GM03348 (cell line): ENCODE measurements at regions not wholly inside any gene's neighbourhood (a gene's known extent, or its start where the extent isn't known, plus 50 kb on each side); places are given as distances from the start of the nearest gene placed in this dataset.

Experiments
- DNase-seq: peaks from one replicate; pipeline ENCODE4 v3.0.0; 2012; ENCODE audit warnings: low spot score

- DNase-seq, result no peak
Measured at GRCh38 chr10:123409426-123409825, 255.2 kb downstream of the BUB3 start.

- DNase-seq, result no peak
Measured at GRCh38 chr10:123409884-123410283, 255.7 kb downstream of the BUB3 start.

- DNase-seq, result no peak
Measured at GRCh38 chr10:123413353-123413752, 252.8 kb upstream of the GPR26 start.

- no peak for DNase-seq
Measured at GRCh38 chr10:123415523-123415922, 250.6 kb upstream of the GPR26 start.

GRCh38 chr10:123417414-123417813, 248.7 kb upstream of the GPR26 start:
- no peak for DNase-seq

GRCh38 chr10:123421461-123421860, 244.7 kb upstream of the GPR26 start:
- DNase-seq, result no peak

GRCh38 chr10:123422261-123422660, 243.9 kb upstream of the GPR26 start:
- DNase-seq, result no peak

GRCh38 chr10:123424537-123424936, 241.6 kb upstream of the GPR26 start:
- no peak for DNase-seq

GRCh38 chr10:123425680-123426079, 240.5 kb upstream of the GPR26 start:
- no peak for DNase-seq

- DNase-seq, result no peak
Measured at GRCh38 chr10:123427165-123427786, 238.9 kb upstream of the GPR26 start.

- no peak for DNase-seq
Measured at GRCh38 chr10:123428391-123428790, 237.8 kb upstream of the GPR26 start.

- DNase-seq, result no peak
Measured at GRCh38 chr10:123429706-123430221, 236.4 kb upstream of the GPR26 start.

GRCh38 chr10:123433539-123433938, 232.6 kb upstream of the GPR26 start:
- no peak for DNase-seq

GRCh38 chr10:123434435-123435039, 231.6 kb upstream of the GPR26 start:
- no peak for DNase-seq

- DNase-seq, result no peak
Measured at GRCh38 chr10:123442901-123443300, 223.3 kb upstream of the GPR26 start.

GRCh38 chr10:123443924-123444323, 222.2 kb upstream of the GPR26 start:
- no peak for DNase-seq

GRCh38 chr10:123445261-123445775, 220.8 kb upstream of the GPR26 start:
- no peak for DNase-seq

- no peak for DNase-seq
Measured at GRCh38 chr10:123446449-123447156, 219.6 kb upstream of the GPR26 start.

GRCh38 chr10:123449234-123449962, 216.8 kb upstream of the GPR26 start:
- no peak for DNase-seq

GRCh38 chr10:123450956-123451605, 215.1 kb upstream of the GPR26 start:
- DNase-seq, result no peak

GRCh38 chr10:123451618-123452245, 214.4 kb upstream of the GPR26 start:
- no peak for DNase-seq
